IMR-90 (cell line): ENCODE measurements at regions not wholly inside any gene's neighbourhood (a gene's known extent, or its start where the extent isn't known, plus 50 kb on each side); places are given as distances from the start of the nearest gene placed in this dataset.

Source experiments
- ATAC-seq: fragments of 200-7000 bp; cut with Tn5 transposase; 2 replicates; pipeline ENCODE4 v1.9.1; 2020; ENCODE audit warnings: low read depth, mild to moderate bottlenecking, moderate library complexity
- BruUV-seq: library from RNA; stranded (reverse); fragments of 400-500 nt; replicated peaks from 2 replicates; lab custom pipeline; 2021; lab: Mats Ljungman, UMichigan
- CTCF ChIA-PET: fragments of 300-600 bp; formaldehyde crosslinking; extraction: SDS; loops from one replicate; lab custom pipeline; 2021; ENCODE audit warnings: antibody characterized with exemption; lab: Yijun Ruan, JAX
- POLR2A ChIA-PET: fragments of 300-600 bp; sonication (Branson Sonifier 250); formaldehyde crosslinking; loops from one replicate; lab custom pipeline; 2022; ENCODE audit warnings: antibody characterized with exemption; ENCODE audit not compliant: unreplicated experiment; lab: Charles Lee
- DNase-seq: peaks from one replicate; pipeline ENCODE4 v3.0.0; 2013
- H2AFZ ChIP-seq: replicated peaks from 2 replicates; pipeline ENCODE3; 2013; ENCODE audit warnings: low read length, mild to moderate bottlenecking; ENCODE audit not compliant: poor library complexity
- H2AK5ac ChIP-seq: 2 replicates; pipeline ENCODE4 v1.6.1; 2013; ENCODE audit warnings: low read depth, low read length, inconsistent platforms
- H2AK9ac ChIP-seq: replicated peaks from 2 replicates; pipeline ENCODE3; 2013; ENCODE audit warnings: mild to moderate bottlenecking, low read depth, low read length, moderate library complexity; ENCODE audit not compliant: poor library complexity
- H2BK120ac ChIP-seq: 2 replicates; pipeline ENCODE4 v1.6.1; 2013; ENCODE audit warnings: low read depth, low read length, inconsistent platforms
- H2BK15ac ChIP-seq: 3 replicates; pipeline ENCODE4 v1.6.1; 2013; ENCODE audit warnings: low read depth, low read length, inconsistent platforms
- H2BK20ac ChIP-seq: 2 replicates; pipeline ENCODE4 v1.6.1; 2013; ENCODE audit warnings: low read depth, mild to moderate bottlenecking, inconsistent platforms, low read length, moderate library complexity
- H2BK5ac ChIP-seq: 2 replicates; pipeline ENCODE4 v1.6.1; 2013; ENCODE audit warnings: mild to moderate bottlenecking, low read depth, low read length, inconsistent platforms; ENCODE audit not compliant: poor library complexity, severe bottlenecking
- H3K14ac ChIP-seq: replicated peaks from 2 replicates; pipeline ENCODE4 v1.6.1; 2013; ENCODE audit warnings: low read depth, low read length, inconsistent platforms
- H3K18ac ChIP-seq: 2 replicates; pipeline ENCODE4 v1.6.1; 2013; ENCODE audit warnings: low read depth, low read length, control low read depth
- H3K23ac ChIP-seq: 2 replicates; pipeline ENCODE4 v1.6.1; 2013; ENCODE audit warnings: low read depth, low read length, inconsistent platforms
- H3K27ac ChIP-seq: 2 replicates; pipeline ENCODE4 v1.5.1; 2013; ENCODE audit warnings: mild to moderate bottlenecking, control low read depth, low read length; ENCODE audit not compliant: insufficient read depth
- H3K27me3 ChIP-seq: 2 replicates; pipeline ENCODE4 v1.6.1; 2013; ENCODE audit warnings: low read length; ENCODE audit not compliant: control insufficient read depth, insufficient read depth
- H3K36me3 ChIP-seq: 2 replicates; pipeline ENCODE4 v1.6.1; 2013; ENCODE audit warnings: low read length, mixed read lengths; ENCODE audit not compliant: control insufficient read depth, insufficient read depth
- H3K4ac ChIP-seq: 2 replicates; pipeline ENCODE4 v1.6.1; 2013; ENCODE audit warnings: low read depth, low read length, inconsistent platforms
- H3K4me1 ChIP-seq: 2 replicates; pipeline ENCODE4 v1.6.1; 2013; ENCODE audit warnings: low read length, mixed read lengths; ENCODE audit not compliant: control insufficient read depth, insufficient read depth
- H3K4me2 ChIP-seq: 2 replicates; pipeline ENCODE4 v1.6.1; 2013; ENCODE audit warnings: low read depth, mild to moderate bottlenecking, control low read depth, low read length, moderate library complexity
- H3K4me3 ChIP-seq: 2 replicates; pipeline ENCODE4 v1.5.1; 2013; ENCODE audit warnings: low read depth, mild to moderate bottlenecking, control low read depth, low read length, moderate library complexity; ENCODE audit not compliant: insufficient read depth
- H3K56ac ChIP-seq: 2 replicates; pipeline ENCODE4 v1.6.1; 2013; ENCODE audit warnings: low read length, inconsistent platforms; ENCODE audit not compliant: insufficient read depth; ENCODE audit errors: extremely low read depth
- H3K79me1 ChIP-seq, 2 experiments: 2 replicates each; pipeline ENCODE4 v1.6.1; 2013; ENCODE audit warnings: low read length in 2 of 2, inconsistent platforms in 1 of 2, low read depth in 1 of 2
- H3K9ac ChIP-seq: 2 replicates; pipeline ENCODE4 v1.6.1; 2013; ENCODE audit warnings: low read depth, low read length, control low read depth
- H3K9me1 ChIP-seq: 2 replicates; pipeline ENCODE4 v1.6.1; 2013; ENCODE audit warnings: low read length, inconsistent platforms; ENCODE audit not compliant: insufficient read depth
- H3K9me3 ChIP-seq: 2 replicates; pipeline ENCODE4 v1.6.1; 2013; ENCODE audit warnings: low read length; ENCODE audit not compliant: control insufficient read depth, insufficient read depth
- H4K20me1 ChIP-seq: 2 replicates; pipeline ENCODE4 v1.6.1; 2013; ENCODE audit warnings: low read length, inconsistent platforms; ENCODE audit not compliant: insufficient read depth
- H4K5ac ChIP-seq: 2 replicates; pipeline ENCODE4 v1.6.1; 2013; ENCODE audit warnings: mild to moderate bottlenecking, low read depth, low read length, control low read depth
- H4K8ac ChIP-seq, 2 experiments: 2 replicates each; pipeline ENCODE4 v1.6.1; 2013; ENCODE audit warnings: low read depth in 2 of 2, low read length in 2 of 2, control low read depth in 1 of 2, inconsistent platforms in 1 of 2
- H4K91ac ChIP-seq: 2 replicates; pipeline ENCODE4 v1.6.1; 2013; ENCODE audit warnings: low read depth, low read length, inconsistent platforms; ENCODE audit not compliant: insufficient read depth
- BHLHE40 ChIP-seq: fragments of 150-350 bp; IDR thresholded peaks from 2 replicates; pipeline ENCODE4 v1.6.1; 2016; ENCODE audit warnings: mild to moderate bottlenecking, low read depth, low read length
- CEBPB ChIP-seq: IDR thresholded peaks from 2 replicates; pipeline ENCODE4 v1.6.1; 2012; ENCODE audit warnings: low read depth, low read length, improper control_type of control experiment
- CTCF ChIP-seq: conservative IDR thresholded peaks from 2 replicates; pipeline ENCODE4 v1.5.1; 2012; ENCODE audit warnings: mild to moderate bottlenecking, low read depth, low read length, improper control_type of control experiment
- ELK1 ChIP-seq: fragments of 150-350 bp; IDR thresholded peaks from 2 replicates; pipeline ENCODE4 v1.6.1; 2016; ENCODE audit warnings: low read depth, mild to moderate bottlenecking, low read length, moderate library complexity, borderline replicate concordance
- FOS ChIP-seq: fragments of 150-350 bp; IDR thresholded peaks from 2 replicates; pipeline ENCODE4 v1.6.1; 2016; ENCODE audit warnings: low read depth, low read length
- MAFK ChIP-seq: IDR thresholded peaks from 2 replicates; pipeline ENCODE4 v1.6.1; 2012; ENCODE audit warnings: low read depth, low read length, improper control_type of control experiment
- MAZ ChIP-seq: IDR thresholded peaks from 2 replicates; pipeline ENCODE4 v1.6.1; 2012; ENCODE audit warnings: low read depth, mild to moderate bottlenecking, low read length, improper control_type of control experiment, moderate library complexity, borderline replicate concordance
- MXI1 ChIP-seq: IDR thresholded peaks from 2 replicates; pipeline ENCODE4 v1.6.1; 2012; ENCODE audit warnings: low read depth, mild to moderate bottlenecking, low read length, moderate library complexity, borderline replicate concordance
- NFE2L2 ChIP-seq: fragments of 150-350 bp; IDR thresholded peaks from 2 replicates; pipeline ENCODE4 v1.6.1; 2016; ENCODE audit warnings: low read depth, mild to moderate bottlenecking, low read length
- POLR2A ChIP-seq: IDR thresholded peaks from 2 replicates; pipeline ENCODE4 v1.6.1; 2012; ENCODE audit warnings: mild to moderate bottlenecking, low read depth, low read length
- RAD21 ChIP-seq: IDR thresholded peaks from 2 replicates; pipeline ENCODE4 v1.6.1; 2012; ENCODE audit warnings: low read length, improper control_type of control experiment
- RCOR1 ChIP-seq: IDR thresholded peaks from 2 replicates; pipeline ENCODE4 v1.6.1; 2012; ENCODE audit warnings: mild to moderate bottlenecking, low read length, improper control_type of control experiment; ENCODE audit not compliant: insufficient replicate concordance
- RFX5 ChIP-seq: IDR thresholded peaks from 2 replicates; pipeline ENCODE4 v1.8.0; 2012; ENCODE audit warnings: low read depth, mild to moderate bottlenecking, low read length, moderate library complexity
- SMC3 ChIP-seq: fragments of 150-350 bp; IDR thresholded peaks from 2 replicates; pipeline ENCODE4 v1.6.1; 2016; ENCODE audit warnings: low read depth, mild to moderate bottlenecking, antibody characterized with exemption, low read length, moderate library complexity
- WGBS, 2 experiments: methylation state at CpG; one replicate each; pipeline versions ENCODE4 v1.1.5 to v1.1.7; 2013; ENCODE audit warnings: missing lambda C conversion rate in 2 of 2; ENCODE audit not compliant: insufficient read length in 1 of 2; ENCODE audit errors: extremely low coverage in 2 of 2; 5-methylcytosine and 5-hydroxymethylcytosine counted together
- dilution Hi-C: fragments of 300-500 bp; cut with HindIII; formaldehyde crosslinking; loops from one replicate; pipeline ENCODE4 v1.14.3; 2018; ENCODE audit warnings: low sequenced_read_pairs; ENCODE audit not compliant: unreplicated experiment
- in situ Hi-C: fragments of 300-500 bp; cut with MboI; formaldehyde crosslinking; loops from 3 replicates; pipeline ENCODE4 v1.14.3; 2019; ENCODE audit warnings: low sequenced_read_pairs, inconsistent platforms, mixed read lengths
- intact Hi-C: fragments of 100-400 bp; cut with micrococcal nuclease; formaldehyde crosslinking; loops from 2 replicates; pipeline ENCODE4 v1.10.0; 2022

- Histone ChIP-seq H3K27me3 (peaks cover 3% of the 10 kb centered on the region; the same call in 1 of the 2 replicates), H4K5ac (no peak overlapping the region), H3K4me1 (no peaks in the 10 kb centered on the region), H2BK15ac (no peak overlapping the region), H4K8ac (no peak overlapping the region), H3K56ac (no peak overlapping the region), H3K9ac (no peak overlapping the region), H2AK9ac (no peak overlapping the region), H2AK5ac (no peak overlapping the region), H3K14ac (no peak overlapping the region), H3K4me2 (no peak overlapping the region), H3K4me3 (no peak overlapping the region), H4K20me1 (no peaks in the 10 kb centered on the region), H3K4ac (no peak overlapping the region), H3K9me1 (no peaks in the 10 kb centered on the region), H4K91ac (no peak overlapping the region), H2BK5ac (no peak overlapping the region), H3K23ac (no peak overlapping the region), H3K9me3 (peaks cover 15% of the 10 kb centered on the region), H3K36me3 (no peaks in the 10 kb centered on the region), H3K18ac (no peak overlapping the region), H3K79me1 (no peaks in the 10 kb centered on the region), H2BK20ac (no peak overlapping the region), H2BK120ac (no peak overlapping the region), H2AFZ (no peak overlapping the region), H3K27ac (no peak overlapping the region)
- intact Hi-C loops (no loop called here), in situ Hi-C loops (no loop called here), dilution Hi-C loops (no loop called here)
- ChIA-PET CTCF (no interaction called here), POLR2A (no interaction called here)
- no TSS peak for BruUV-seq
- ATAC-seq (no peak), DNase-seq (no peak)
- TF ChIP-seq BHLHE40 = no peak
- no peak for TF ChIP-seq MAFK
- TF ChIP-seq POLR2A = no peak
- no peak for TF ChIP-seq ELK1
- TF ChIP-seq SMC3 = no peak
- TF ChIP-seq NFE2L2 = no peak
- TF ChIP-seq CTCF = no peak
- TF ChIP-seq MAZ = no peak
- TF ChIP-seq RFX5 = no peak
- TF ChIP-seq FOS = no peak
- no peak for TF ChIP-seq CEBPB
- no peak for TF ChIP-seq RAD21
- TF ChIP-seq MXI1 = no peak
- TF ChIP-seq RCOR1 = no peak
- 100% methylated on average over 1 of the region's 4 CpGs; no CpG with 5 or more reads in 1 of the 2 experiments for whole genome bisulfite sequencing, 2 experiments
Observed at GRCh38 chr6:4474810-4475209, 301.4 kb upstream of the CDYL start.
